AML-193 (cell line): ENCODE measurements at regions not wholly inside any gene's neighbourhood (a gene's known extent, or its start where the extent isn't known, plus 50 kb on each side); places are given as distances from the start of the nearest gene placed in this dataset.
"Not testable (repeated sequence)": the region's sequence is repeated elsewhere in the genome, so short reads cannot be mapped to it uniquely, and the experiment has no call there.

Experiments
- DNase-seq, 2 experiments: peaks; one replicate each; lab custom pipeline; 2025; lab: John Stamatoyannopoulos, UW

- DNase-seq, result no peak
Measured at GRCh38 chr1:221994939-221995338, 253.1 kb upstream of the DUSP10 start.

- DNase-seq, result no peak
Measured at GRCh38 chr1:221994274-221994698, 252.4 kb upstream of the DUSP10 start.

- no peak for DNase-seq
Measured at GRCh38 chr1:221993444-221993948, 251.6 kb upstream of the DUSP10 start.

DNA sequence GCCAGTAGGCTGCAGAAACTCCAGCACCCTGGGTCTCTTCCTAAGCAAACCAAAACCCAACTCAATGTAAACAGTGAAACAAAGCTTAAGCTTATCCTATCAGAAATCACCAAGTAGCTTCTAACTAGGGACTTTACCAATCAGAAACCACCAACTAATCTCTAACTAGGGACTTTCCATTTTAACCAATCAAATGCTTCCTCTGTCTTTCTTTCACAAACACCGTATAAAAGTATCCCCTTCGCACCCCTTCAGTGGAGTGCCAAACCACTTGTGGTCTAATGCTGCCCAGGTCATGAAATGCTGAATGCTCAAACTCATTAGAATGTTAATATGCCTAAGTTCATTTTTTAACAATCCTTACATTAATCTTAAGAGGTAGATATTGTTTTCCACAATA is 250.5 kb upstream of the DUSP10 start:
- DNase-seq, result no peak

DNA sequence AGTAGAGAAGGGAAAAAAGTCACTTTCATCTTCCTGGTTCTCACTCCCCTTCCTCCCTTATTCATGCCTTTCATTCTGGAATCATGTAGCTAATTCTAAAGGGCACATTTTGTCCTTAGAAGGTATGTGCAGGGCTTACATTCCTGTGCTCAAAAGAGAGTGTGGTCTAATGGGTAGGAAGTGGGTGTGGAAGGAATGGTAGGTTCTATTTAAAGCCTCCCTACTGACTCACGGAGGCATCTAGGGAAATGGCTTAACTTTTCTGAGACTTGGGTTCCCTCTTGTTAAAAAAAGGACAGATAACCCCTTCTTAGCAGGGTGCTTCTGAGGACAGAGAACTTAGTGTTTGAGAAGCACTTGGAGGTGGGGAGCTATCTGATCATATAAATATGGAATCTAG is 249.3 kb upstream of the DUSP10 start:
- DNase-seq, result no peak

DNA sequence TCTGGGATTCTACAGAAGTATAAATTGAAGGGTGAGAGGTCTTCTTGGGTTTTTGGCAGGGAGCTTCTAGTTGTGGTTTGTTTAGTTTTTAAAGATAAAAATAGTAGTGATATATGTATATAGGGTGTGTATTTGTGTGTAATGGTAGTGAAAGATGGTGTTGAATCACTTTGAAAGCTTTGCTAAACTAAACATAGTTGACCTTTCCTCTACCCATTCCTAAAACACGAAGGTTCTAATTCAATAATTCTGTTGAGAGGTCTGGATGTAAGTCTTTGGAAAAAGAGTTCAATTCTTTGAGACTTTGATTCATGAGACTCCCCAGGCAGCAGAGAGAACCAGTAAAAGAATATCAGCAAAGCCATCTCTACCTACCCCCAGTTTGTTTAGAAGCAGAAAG is 247.9 kb upstream of the DUSP10 start:
- DNase-seq, result no peak

DNA sequence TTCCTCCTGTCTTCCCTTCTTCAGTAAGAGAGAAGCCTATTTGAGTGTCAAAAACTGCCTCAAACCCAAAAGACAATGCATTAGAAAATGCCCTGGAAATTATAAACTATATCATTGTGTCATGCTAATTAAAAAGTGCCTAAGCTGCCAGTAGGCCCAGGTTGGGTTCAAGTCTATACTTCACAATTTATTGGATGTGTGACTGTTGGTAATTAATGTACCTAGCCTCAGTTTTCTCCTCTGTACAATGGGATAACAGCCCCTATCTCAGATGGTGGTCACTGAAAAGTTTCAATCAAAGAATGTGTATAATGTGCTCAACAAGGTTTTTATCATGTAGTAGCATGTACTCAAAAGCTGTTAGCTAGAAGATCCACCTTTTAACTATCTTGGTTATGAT is 246.9 kb upstream of the DUSP10 start:
- DNase-seq, result no peak

GRCh38 chr1:221987860-221988520 is 246.1 kb upstream of the DUSP10 start:
- DNase-seq, result no peak

DNA sequence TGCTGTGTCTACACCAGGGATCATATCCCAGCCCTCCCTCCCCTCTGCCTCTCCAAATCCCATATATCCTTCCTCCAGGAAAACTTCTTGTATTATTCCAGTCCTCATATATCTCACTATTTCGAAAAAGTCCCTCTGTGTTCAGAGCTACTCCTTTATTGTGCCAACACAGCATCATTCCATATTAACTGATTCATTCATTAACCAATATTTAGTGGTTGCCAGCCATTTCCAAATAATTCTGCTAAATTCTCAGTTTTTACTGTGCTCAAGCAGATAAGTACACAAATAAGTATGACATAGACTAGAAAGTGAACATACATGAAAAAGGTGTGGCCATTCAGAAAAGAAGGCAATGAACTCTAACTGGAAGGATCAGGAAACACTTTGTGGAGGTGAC is 241.6 kb upstream of the DUSP10 start:
- no peak for DNase-seq

GRCh38 chr1:221981461-221981860 is 239.6 kb upstream of the DUSP10 start:
- no peak for DNase-seq

- DNase-seq, result no peak
Measured at GRCh38 chr1:221979444-221980032, 237.6 kb upstream of the DUSP10 start.

GRCh38 chr1:221978631-221979334 is 236.9 kb upstream of the DUSP10 start:
- not testable (repeated sequence) for DNase-seq

- not testable (repeated sequence) for DNase-seq
Measured at GRCh38 chr1:221973787-221974186, 231.9 kb upstream of the DUSP10 start.

- no peak for DNase-seq
Measured at GRCh38 chr1:221972276-221973235, 230.7 kb upstream of the DUSP10 start.

GRCh38 chr1:221971035-221971434 is 229.1 kb upstream of the DUSP10 start:
- DNase-seq, result not testable (repeated sequence)

GRCh38 chr1:221969298-221969858 is 227.5 kb upstream of the DUSP10 start:
- not testable (repeated sequence) for DNase-seq

GRCh38 chr1:221967538-221967937 is 225.6 kb upstream of the DUSP10 start:
- DNase-seq, result not testable (repeated sequence)

GRCh38 chr1:221966888-221967287 is 225.0 kb upstream of the DUSP10 start:
- not testable (repeated sequence) for DNase-seq

- not testable (repeated sequence) for DNase-seq
Measured at GRCh38 chr1:221965891-221966290, 224.0 kb upstream of the DUSP10 start.

DNA sequence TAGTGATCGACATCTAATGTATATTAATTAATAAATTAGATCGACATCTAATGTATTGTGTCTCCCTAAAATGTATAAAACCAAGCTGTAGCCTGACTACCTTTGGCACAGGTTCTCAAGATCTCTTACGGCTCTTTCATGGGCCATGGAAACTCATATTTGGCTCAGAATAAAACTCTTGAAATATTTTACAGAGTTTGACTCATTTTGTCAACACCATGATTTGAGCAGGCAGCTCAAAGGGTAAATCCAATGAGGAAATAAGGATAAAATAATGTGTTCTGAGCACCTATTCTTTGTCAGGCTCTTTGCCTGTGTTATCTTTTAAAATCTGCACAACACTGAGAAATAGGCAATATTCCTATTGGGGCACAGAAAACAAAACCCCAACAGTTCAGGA is 223.4 kb upstream of the DUSP10 start:
- DNase-seq, result no peak

DNA sequence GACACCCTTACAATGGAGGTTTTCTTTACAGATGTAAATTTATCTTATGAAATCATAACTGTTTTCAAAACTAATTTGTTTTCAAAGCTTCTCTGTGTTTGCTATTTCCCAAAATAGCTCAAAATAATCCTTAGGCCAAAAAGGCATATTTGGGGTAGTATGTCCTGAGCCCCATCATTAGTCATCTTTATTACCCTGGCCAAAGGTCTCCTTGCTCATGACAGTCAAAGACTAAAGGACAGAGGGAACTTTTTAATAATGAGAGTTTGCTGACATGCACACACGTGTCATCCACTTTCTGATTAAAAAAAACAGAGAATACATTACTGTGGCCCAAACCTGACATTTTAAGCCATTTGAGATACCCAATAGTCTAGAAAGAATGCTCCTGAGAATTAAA is 221.9 kb upstream of the DUSP10 start:
- DNase-seq, result no peak

DNA sequence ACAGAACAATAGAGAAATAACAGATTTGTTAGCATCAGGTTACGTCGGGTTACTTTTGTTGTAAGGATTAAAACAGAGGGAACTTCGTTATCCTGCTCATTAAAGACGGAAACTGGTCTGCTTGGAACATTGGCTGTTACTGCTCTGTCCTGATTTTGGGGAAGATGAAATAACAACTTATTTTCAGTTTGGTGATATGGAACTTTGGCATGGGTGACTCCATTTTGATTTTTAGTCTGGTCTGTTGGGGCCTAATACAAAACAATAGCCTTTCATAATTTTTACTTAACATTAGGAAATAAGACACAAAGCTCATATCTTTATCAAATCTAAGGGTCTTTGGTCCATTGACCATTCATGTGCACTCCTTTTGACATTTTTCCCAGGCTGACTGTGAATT is 220.5 kb upstream of the DUSP10 start:
- no peak for DNase-seq
